A549 (cell line): ENCODE measurements at regions not wholly inside any gene's neighbourhood (a gene's known extent, or its start where the extent isn't known, plus 50 kb on each side); places are given as distances from the start of the nearest gene placed in this dataset.

ENCODE experiments used
- ATAC-seq, 2 experiments: fragments of 200-7000 bp in 1 of 2; fragments of >200 bp in 1 of 2; cut with Nextera tagmentation in 1 of 2; cut with Tn5 transposase in 1 of 2; 3 replicates each; pipeline versions ENCODE4 v1.8.0 to v1.9.1; 2018 to 2020; ENCODE audit warnings: mild to moderate bottlenecking in 1 of 2, moderate library complexity in 1 of 2
- CTCF ChIA-PET: fragments of 300-600 bp; sonication (Branson Sonifier 250); formaldehyde crosslinking; extraction: SDS; loops from one replicate; lab custom pipeline; 2021; ENCODE audit warnings: antibody characterized with exemption, inconsistent platforms; lab: Yijun Ruan, JAX
- POLR2A ChIA-PET: fragments of 350-600 bp; formaldehyde crosslinking; extraction: SDS; loops from one replicate; lab custom pipeline; 2021; ENCODE audit warnings: antibody characterized with exemption, inconsistent platforms; lab: Yijun Ruan, JAX
- DNase-seq, 2 experiments: peaks; one replicate each; pipeline versions ENCODE4 v3.0.0 to v3.0.0-alpha.2; 2011 to 2016; ENCODE audit warnings: low read depth in 1 of 2, low spot score in 1 of 2
- FAIRE-seq: peaks from 2 replicates; lab custom pipeline; 2011; peaks lifted over from hg19 to GRCh38; lab: Jason Lieb, UNC
- H3K27ac ChIP-seq, 2 experiments: fragments of >200 bp; sonication (Bioruptor Twin); formaldehyde crosslinking; 3 replicates each; pipeline ENCODE4 v1.5.1; 2016 to 2017
- H3K4me1 ChIP-seq: fragments of >200 bp; sonication (Bioruptor Twin); formaldehyde crosslinking; 3 replicates; pipeline ENCODE4 v1.6.1; 2016
- H3K4me2 ChIP-seq: fragments of >200 bp; sonication (Bioruptor Twin); formaldehyde crosslinking; 3 replicates; pipeline ENCODE4 v1.6.1; 2016
- H3K4me3 ChIP-seq: fragments of >200 bp; sonication (Bioruptor Twin); formaldehyde crosslinking; 3 replicates; pipeline ENCODE4 v1.5.1; 2016
- H3K9me3 ChIP-seq: fragments of >200 bp; sonication (Bioruptor Twin); formaldehyde crosslinking; 3 replicates; pipeline ENCODE4 v1.6.1; 2016
- BCL3 ChIP-seq: fragments of >200 bp; sonication (Bioruptor Twin); formaldehyde crosslinking; IDR thresholded peaks from 3 replicates; pipeline ENCODE4 v1.6.1; 2016
- CBX2 ChIP-seq: fragments of 200-600 bp; sonication (generic); IDR thresholded peaks from 2 replicates; pipeline ENCODE4 v1.6.1; 2016; ENCODE audit warnings: low read depth, mild to moderate bottlenecking, borderline replicate concordance
- CBX8 ChIP-seq: fragments of 200-600 bp; sonication (generic); IDR thresholded peaks from 2 replicates; pipeline ENCODE4 v1.6.1; 2016
- CEBPB ChIP-seq, 2 experiments: fragments of >200 bp in 1 of 2; sonication (Bioruptor Twin) in 1 of 2; formaldehyde crosslinking in 1 of 2; IDR thresholded peaks; 2 replicates each; pipeline ENCODE4 v1.6.1; 2012 to 2016
- CHD2 ChIP-seq: fragments of 150-350 bp; IDR thresholded peaks from 2 replicates; pipeline ENCODE4 v1.6.1; 2014; ENCODE audit warnings: low read length; ENCODE audit not compliant: partially characterized antibody
- CTCF ChIP-seq: fragments of >200 bp; sonication (Bioruptor Twin); formaldehyde crosslinking; IDR thresholded peaks from 3 replicates; pipeline ENCODE4 v1.5.1; 2016
- ELK1 ChIP-seq: fragments of 150-350 bp; IDR thresholded peaks from 2 replicates; pipeline ENCODE4 v1.6.1; 2014; ENCODE audit warnings: low read depth, mild to moderate bottlenecking, low read length
- EP300 ChIP-seq, 2 experiments: fragments of >200 bp; sonication (Bioruptor Twin); formaldehyde crosslinking; IDR thresholded peaks; 2 replicates in 1 of 2; 3 replicates in 1 of 2; pipeline ENCODE4 v1.6.1; 2016 to 2017
- FOSL2 ChIP-seq, 2 experiments: fragments of 450-650 bp in 1 of 2; fragments of >200 bp in 1 of 2; sonication (Bioruptor Twin) in 1 of 2; formaldehyde crosslinking; IDR thresholded peaks; 2 replicates each; pipeline versions ENCODE4 v1.5.0 to v1.6.1; 2016 to 2020; ENCODE audit warnings: mild to moderate bottlenecking in 1 of 2, moderate library complexity in 1 of 2
- HDAC2 ChIP-seq: fragments of 200-600 bp; sonication (generic); IDR thresholded peaks from 2 replicates; pipeline ENCODE4 v1.6.1; 2016
- HEYL ChIP-seq: fragments of 250-450 bp; sonication (Bioruptor Pico); IDR thresholded peaks from 2 replicates; pipeline ENCODE4 v1.8.0; 2021; ENCODE audit warnings: mild to moderate bottlenecking, moderate library complexity
- HOXA7 ChIP-seq: fragments of 250-450 bp; sonication (Bioruptor Pico); IDR thresholded peaks from 2 replicates; pipeline ENCODE4 v1.5.0; 2020; ENCODE audit warnings: mild to moderate bottlenecking, moderate library complexity
- MAZ ChIP-seq: fragments of 150-350 bp; IDR thresholded peaks from 2 replicates; pipeline ENCODE4 v1.6.1; 2014; ENCODE audit warnings: antibody characterized with exemption, low read depth, low read length, borderline replicate concordance
- NFE2L2 ChIP-seq: fragments of 150-350 bp; conservative IDR thresholded peaks from 2 replicates; pipeline ENCODE4 v1.6.1; 2014; ENCODE audit warnings: low read length
- NR3C1 ChIP-seq: fragments of >200 bp; sonication (Bioruptor Twin); formaldehyde crosslinking; IDR thresholded peaks from 3 replicates; pipeline ENCODE4 v1.6.1; 2017
- PHF8 ChIP-seq: fragments of 200-600 bp; sonication (generic); IDR thresholded peaks from 2 replicates; pipeline ENCODE4 v1.6.1; 2016; ENCODE audit warnings: low read depth, mild to moderate bottlenecking, antibody characterized with exemption, moderate library complexity, borderline replicate concordance
- POLR2A ChIP-seq: IDR thresholded peaks from 2 replicates; pipeline ENCODE4 v1.6.1; 2012; ENCODE audit warnings: mild to moderate bottlenecking, low read length
- REST ChIP-seq: fragments of 200-600 bp; sonication (generic); IDR thresholded peaks from 2 replicates; pipeline ENCODE4 v1.6.1; 2016; ENCODE audit warnings: antibody characterized with exemption, mild to moderate bottlenecking, moderate library complexity
- RFX5 ChIP-seq: fragments of 450-650 bp; IDR thresholded peaks from 2 replicates; pipeline ENCODE4 v1.7.1; 2014; ENCODE audit warnings: antibody characterized with exemption, mild to moderate bottlenecking, moderate library complexity
- RNF2 ChIP-seq: fragments of 200-600 bp; sonication (generic); IDR thresholded peaks from 2 replicates; pipeline ENCODE4 v1.6.1; 2016; ENCODE audit warnings: low read depth, mild to moderate bottlenecking, antibody characterized with exemption, moderate library complexity, borderline replicate concordance
- SMC3 ChIP-seq: fragments of >200 bp; sonication (Bioruptor Twin); formaldehyde crosslinking; IDR thresholded peaks from 3 replicates; pipeline ENCODE4 v1.6.1; 2018; ENCODE audit warnings: inconsistent platforms
- SREBF2 ChIP-seq: fragments of 450-650 bp; IDR thresholded peaks from 2 replicates; pipeline ENCODE4 v1.6.1; 2014; ENCODE audit warnings: mild to moderate bottlenecking, moderate library complexity
- TP53 ChIP-seq: fragments of 250-450 bp; sonication (Bioruptor Pico); IDR thresholded peaks from 2 replicates; pipeline ENCODE4 v1.5.0; 2021; ENCODE audit warnings: mild to moderate bottlenecking, moderate library complexity
- ZNF302 ChIP-seq: fragments of 250-450 bp; sonication (Bioruptor Pico); IDR thresholded peaks from 2 replicates; pipeline ENCODE4 v1.9.0; 2021; ENCODE audit warnings: inconsistent platforms, mild to moderate bottlenecking, moderate library complexity
- ZSCAN20 ChIP-seq: fragments of 250-450 bp; sonication (Bioruptor Pico); IDR thresholded peaks from 2 replicates; pipeline ENCODE4 v1.8.0; 2022; ENCODE audit warnings: mild to moderate bottlenecking, moderate library complexity
- WGBS: methylation state at CpG from one replicate; pipeline ENCODE4 v1.1.6; 2017; ENCODE audit errors: missing lambda C conversion rate; 5-methylcytosine and 5-hydroxymethylcytosine counted together

GRCh38 chr4:187433141-187433540 lies 562.4 kb upstream of the ZFP42 start:
- H3K4me3 ChIP-seq: no peak overlapping the region
- no peak for ATAC-seq
- TF ChIP-seq RNF2 (no peak), CHD2 (no peak), NR3C1 (no peak), SMC3 (no peak)
- TF ChIP-seq, all 56 proteins: peak for 0
- Histone ChIP-seq H3K27ac (no peak overlapping the region), H3K4me2 (no peak overlapping the region), H3K9me3 (0 out of 3 replicates have a peak, but pooled peaks cover 4% of the 10 kb centered on the region), H3K4me1 (no peaks in the 10 kb centered on the region)
- no peak for DNase-seq
- ChIA-PET CTCF (no interaction called here), POLR2A (no interaction called here)
- no peak for FAIRE-seq
- WGBS: 69% methylated on average over 4 of the region's 4 CpGs

- ATAC-seq: no peak
Observed at GRCh38 chr4:187436251-187436650, 559.3 kb upstream of the ZFP42 start.

GRCh38 chr4:187444061-187444460 lies 551.5 kb upstream of the ZFP42 start:
- no peaks in the 10 kb centered on the region for H3K9me3 ChIP-seq
- WGBS: 45% methylated on average over 3 of the region's 3 CpGs
- ChIA-PET POLR2A (no interaction called here), CTCF (no interaction called here)
- no peak for ATAC-seq
- no peak overlapping the region for H3K4me2 ChIP-seq
- no peak overlapping the region for H3K27ac ChIP-seq
- TF ChIP-seq ZSCAN20: no peak
- TF ChIP-seq BCL3: no peak
- TF ChIP-seq PHF8: no peak
- no peak for TF ChIP-seq MAZ
- TF ChIP-seq REST: no peak
- no peak for TF ChIP-seq CBX2
- TF ChIP-seq SREBF2: no peak
- no peak for TF ChIP-seq EP300 (IDR thresholded peaks at IDR 0.05)
- no peak for TF ChIP-seq ZNF302 (CRISPR knock-in tag)
- no peak for TF ChIP-seq NFE2L2
- no peak for DNase-seq
- H3K4me3 ChIP-seq: no peak overlapping the region
- FAIRE-seq: no peak
- H3K4me1 ChIP-seq: no peaks in the 10 kb centered on the region

More at GRCh38 chr4:187436251-187436650, 559.3 kb upstream of the ZFP42 start:
- TF ChIP-seq NR3C1 (no peak), RNF2 (no peak), PHF8 (no peak)
- TF ChIP-seq, all 56 proteins: peak for 0
- FAIRE-seq: no peak
- ChIA-PET CTCF (no interaction called here), POLR2A (no interaction called here)
- Histone ChIP-seq H3K4me2 (no peak overlapping the region), H3K9me3 (0 out of 3 replicates have a peak, but pooled peaks cover 4% of the 10 kb centered on the region), H3K4me1 (no peaks in the 10 kb centered on the region), H3K4me3 (no peak overlapping the region), H3K27ac (no peak overlapping the region)
- 66% methylated on average over 5 of the region's 5 CpGs for WGBS
- no peak for DNase-seq

- no peaks in the 10 kb centered on the region for H3K4me1 ChIP-seq
- CTCF ChIA-PET: no interaction called here
- ATAC-seq (no peak), FAIRE-seq (no peak), DNase-seq (no peak)
- no peaks in the 10 kb centered on the region for H3K9me3 ChIP-seq
- H3K4me3 ChIP-seq: no peak overlapping the region
- TF ChIP-seq TP53 (no peak), HEYL (CRISPR knock-in tag) (no peak), ELK1 (no peak), HOXA7 (no peak), RFX5 (no peak), CBX8 (no peak), CEBPB (IDR thresholded peaks at IDR 0.05) (no peak), FOSL2 (IDR thresholded peaks at IDR 0.05) (no peak), FOSL2 (CRISPR knock-in tag; IDR thresholded peaks at IDR 0.05) (no peak), EP300 (IDR thresholded peaks at IDR 0.05) (no peak), SMC3 (no peak), HDAC2 (no peak), CTCF (no peak), POLR2A (no peak)
- POLR2A ChIA-PET: no interaction called here
- H3K27ac ChIP-seq: no peak overlapping the region
- WGBS: 52% methylated on average over 3 of the region's 3 CpGs
- no peak overlapping the region for H3K4me2 ChIP-seq
Observed at GRCh38 chr4:187449702-187450101, 545.9 kb upstream of the ZFP42 start.
